ENCODE measurements at regions not wholly inside any gene's neighbourhood (a gene's known extent, or its start where the extent isn't known, plus 50 kb on each side); places are given as distances from the start of the nearest gene placed in this dataset.

GRCh38 chr14:71695611-71696350 is 236.4 kb upstream of the RGS6 start:
- TF ChIP-seq POLR2A (IDR thresholded peaks at IDR 0.05) (no peak), EP300 (IDR thresholded peaks at IDR 0.05) (no peak)
